ENCODE measurements at regions not wholly inside any gene's neighbourhood (a gene's known extent, or its start where the extent isn't known, plus 50 kb on each side); places are given as distances from the start of the nearest gene placed in this dataset.
"Not testable (repeated sequence)": the region's sequence is repeated elsewhere in the genome, so short reads cannot be mapped to it uniquely, and the experiment has no call there.

- H3K4me3 ChIP-seq, result no peak overlapping the region
- in situ Hi-C loops (cut with MboI; ENCODE audit: low sequenced_read_pairs), result no loop called here
- no peaks in the 10 kb centered on the region for H3K27me3 ChIP-seq (ENCODE audit: low read depth)
- H3K4me1 ChIP-seq, result no peaks in the 10 kb centered on the region
- no peak for DNase-seq (ENCODE audit: low spot score in 2 of 2)
- H3K9me3 ChIP-seq, result no peaks in the 10 kb centered on the region
- no peaks in the 10 kb centered on the region for H3K36me3 ChIP-seq (replicated peaks)
Measured at GRCh38 chr14:62436261-62436660, 609.0 kb downstream of the KCNH5 start.

- in situ Hi-C loops (cut with MboI; ENCODE audit: low sequenced_read_pairs), result no loop called here
Measured at GRCh38 chr14:62439210-62439609, 606.0 kb downstream of the KCNH5 start.

GRCh38 chr14:62443796-62444195 lies 601.5 kb downstream of the KCNH5 start:
- Histone ChIP-seq H3K36me3 (replicated peaks) (no peaks in the 10 kb centered on the region), H3K4me3 (no peak overlapping the region), H3K4me1 (peaks cover 9% of the 10 kb centered on the region; the same call in 1 of the 2 replicates), H3K27me3 (ENCODE audit: low read depth) (no peaks in the 10 kb centered on the region), H3K9me3 (no peaks in the 10 kb centered on the region)
- in situ Hi-C loops (cut with MboI; ENCODE audit: low sequenced_read_pairs), result no loop called here
- DNase-seq (ENCODE audit: low spot score in 2 of 2), result no peak

More at GRCh38 chr14:62439210-62439609, 606.0 kb downstream of the KCNH5 start:
- Histone ChIP-seq H3K27me3 (ENCODE audit: low read depth) (no peaks in the 10 kb centered on the region), H3K4me1 (no peaks in the 10 kb centered on the region), H3K4me3 (no peak overlapping the region), H3K9me3 (no peaks in the 10 kb centered on the region), H3K36me3 (replicated peaks) (no peaks in the 10 kb centered on the region)
- DNase-seq (ENCODE audit: low spot score in 2 of 2), result no peak

- Histone ChIP-seq H3K27me3 (ENCODE audit: low read depth) (no peaks in the 10 kb centered on the region), H3K36me3 (replicated peaks) (no peaks in the 10 kb centered on the region), H3K4me1 (peaks cover 9% of the 10 kb centered on the region; the same call in 1 of the 2 replicates), H3K9me3 (no peaks in the 10 kb centered on the region), H3K4me3 (no peak overlapping the region)
- DNase-seq (ENCODE audit: low spot score in 2 of 2), result peak; percentile 40 to 81
- in situ Hi-C loops (cut with MboI; ENCODE audit: low sequenced_read_pairs), result no loop called here
Measured at GRCh38 chr14:62445570-62445969, 599.7 kb downstream of the KCNH5 start.

- no peak overlapping the region for H3K4me3 ChIP-seq
- H3K4me1 ChIP-seq, result no peaks in the 10 kb centered on the region
- no peaks in the 10 kb centered on the region for H3K9me3 ChIP-seq
- no peaks in the 10 kb centered on the region for H3K36me3 ChIP-seq (replicated peaks)
- no peak for DNase-seq (ENCODE audit: low spot score in 2 of 2)
- no peaks in the 10 kb centered on the region for H3K27me3 ChIP-seq (ENCODE audit: low read depth)
- in situ Hi-C loops (cut with MboI; ENCODE audit: low sequenced_read_pairs), result no loop called here
Measured at GRCh38 chr14:62451221-62451620, 594.0 kb downstream of the KCNH5 start.

DNA sequence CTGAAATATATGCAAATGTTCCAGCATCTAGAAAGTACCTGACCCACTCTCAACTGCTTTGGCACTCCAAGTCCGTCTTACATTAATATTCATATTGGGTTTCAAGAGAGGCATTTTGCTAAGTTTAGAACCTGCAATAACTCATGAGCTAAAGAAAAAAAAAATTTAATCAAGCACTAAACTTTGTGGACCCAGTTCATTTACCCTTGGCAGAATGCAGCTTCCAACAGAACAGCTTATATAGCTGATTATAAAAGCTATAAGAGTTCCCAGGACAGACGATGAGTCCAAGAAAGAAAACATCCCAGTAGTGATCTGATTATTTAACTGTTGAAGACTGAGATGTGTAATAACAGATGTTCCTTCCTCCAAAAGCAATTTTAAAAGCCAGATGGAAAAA lies 592.0 kb downstream of the KCNH5 start:
- Histone ChIP-seq H3K4me3 (no peak overlapping the region), H3K9me3 (no peaks in the 10 kb centered on the region), H3K4me1 (no peaks in the 10 kb centered on the region), H3K27me3 (ENCODE audit: low read depth) (no peaks in the 10 kb centered on the region), H3K36me3 (replicated peaks) (no peaks in the 10 kb centered on the region)
- in situ Hi-C loops (cut with MboI; ENCODE audit: low sequenced_read_pairs), result no loop called here
- no peak for DNase-seq (ENCODE audit: low spot score in 2 of 2)

DNA sequence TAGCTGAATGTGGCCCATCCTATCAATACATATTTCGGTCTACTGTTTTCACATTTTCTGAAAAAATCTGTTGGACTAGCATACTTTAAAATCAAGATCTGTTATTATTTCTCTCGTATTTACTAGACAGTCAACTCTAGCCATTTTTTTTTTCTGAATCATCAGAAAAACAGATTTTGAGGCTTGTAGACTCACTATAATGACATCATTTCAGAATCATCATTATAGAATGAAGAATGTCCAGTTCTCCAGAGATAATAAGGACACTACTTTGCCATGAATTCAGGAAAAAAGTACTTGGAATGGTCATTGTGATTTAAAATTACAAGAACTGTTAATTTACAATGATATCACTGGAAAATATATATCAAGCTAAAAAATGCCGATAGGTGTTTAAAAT lies 589.8 kb downstream of the KCNH5 start:
- no peak overlapping the region for H3K4me3 ChIP-seq
- in situ Hi-C loops (cut with MboI; ENCODE audit: low sequenced_read_pairs), result no loop called here
- no peaks in the 10 kb centered on the region for H3K27me3 ChIP-seq (ENCODE audit: low read depth)
- H3K9me3 ChIP-seq, result no peaks in the 10 kb centered on the region
- H3K4me1 ChIP-seq, result no peaks in the 10 kb centered on the region
- no peak for DNase-seq (ENCODE audit: low spot score in 2 of 2)
- no peaks in the 10 kb centered on the region for H3K36me3 ChIP-seq (replicated peaks)

DNA sequence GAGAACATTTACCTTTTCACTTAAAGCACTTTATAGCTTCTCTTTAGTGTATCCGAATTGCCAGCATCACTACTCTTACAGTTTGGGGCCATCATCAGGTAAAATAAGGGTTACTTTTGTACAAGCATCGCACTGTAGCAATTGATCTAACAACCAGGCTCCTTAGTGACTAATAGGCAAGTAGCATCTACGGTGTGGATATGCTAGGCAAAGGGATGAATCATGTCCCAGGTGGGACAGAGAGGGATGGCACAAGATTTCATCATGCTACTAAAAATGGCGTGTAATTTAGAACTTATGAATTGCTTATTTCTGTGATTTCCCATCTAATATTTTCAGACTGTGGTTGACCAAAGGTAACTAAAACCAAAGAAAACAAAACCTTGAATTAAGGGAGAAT lies 582.3 kb downstream of the KCNH5 start:
- Histone ChIP-seq H3K9me3 (no peaks in the 10 kb centered on the region), H3K36me3 (replicated peaks) (no peaks in the 10 kb centered on the region), H3K4me1 (no peaks in the 10 kb centered on the region), H3K27me3 (ENCODE audit: low read depth) (no peaks in the 10 kb centered on the region), H3K4me3 (no peak overlapping the region)
- in situ Hi-C loops (cut with MboI; ENCODE audit: low sequenced_read_pairs), result no loop called here
- no peak for DNase-seq (ENCODE audit: low spot score in 2 of 2)

GRCh38 chr14:62468946-62469345 lies 576.3 kb downstream of the KCNH5 start:
- in situ Hi-C loops (cut with MboI; ENCODE audit: low sequenced_read_pairs), result no loop called here

DNA sequence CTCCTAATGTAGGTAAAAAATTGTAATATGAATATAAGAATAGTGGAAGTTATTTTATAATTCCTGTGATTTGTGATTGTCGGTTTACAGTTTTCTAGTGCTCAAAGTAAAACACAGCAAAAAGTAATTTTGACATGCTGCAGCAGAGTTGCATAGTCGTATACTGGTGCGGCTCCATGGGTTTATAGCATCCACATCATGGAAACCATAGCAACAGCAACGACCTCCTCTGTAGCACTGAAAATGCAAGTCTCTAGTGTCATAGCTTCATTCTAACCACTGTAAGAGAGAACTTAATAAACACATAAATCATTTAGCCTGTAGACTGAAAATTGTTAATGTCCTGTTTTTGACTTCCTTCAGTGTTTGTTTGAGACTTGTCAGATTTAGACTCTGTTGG lies 574.3 kb downstream of the KCNH5 start:
- no peak overlapping the region for H3K4me3 ChIP-seq
- in situ Hi-C loops (cut with MboI; ENCODE audit: low sequenced_read_pairs), result no loop called here
- H3K9me3 ChIP-seq, result no peaks in the 10 kb centered on the region
- H3K4me1 ChIP-seq, result no peaks in the 10 kb centered on the region
- no peak for DNase-seq (ENCODE audit: low spot score in 2 of 2)
- H3K36me3 ChIP-seq (replicated peaks), result no peaks in the 10 kb centered on the region
- H3K27me3 ChIP-seq (ENCODE audit: low read depth), result peaks cover 3% of the 10 kb centered on the region; the same call in 1 of the 2 replicates

More at GRCh38 chr14:62468946-62469345, 576.3 kb downstream of the KCNH5 start:
- Histone ChIP-seq H3K9me3 (no peaks in the 10 kb centered on the region), H3K36me3 (replicated peaks) (no peaks in the 10 kb centered on the region), H3K4me1 (no peaks in the 10 kb centered on the region), H3K4me3 (no peak overlapping the region), H3K27me3 (ENCODE audit: low read depth) (peaks cover 3% of the 10 kb centered on the region; the same call in 1 of the 2 replicates)
- DNase-seq (ENCODE audit: low spot score in 2 of 2), result no peak

DNA sequence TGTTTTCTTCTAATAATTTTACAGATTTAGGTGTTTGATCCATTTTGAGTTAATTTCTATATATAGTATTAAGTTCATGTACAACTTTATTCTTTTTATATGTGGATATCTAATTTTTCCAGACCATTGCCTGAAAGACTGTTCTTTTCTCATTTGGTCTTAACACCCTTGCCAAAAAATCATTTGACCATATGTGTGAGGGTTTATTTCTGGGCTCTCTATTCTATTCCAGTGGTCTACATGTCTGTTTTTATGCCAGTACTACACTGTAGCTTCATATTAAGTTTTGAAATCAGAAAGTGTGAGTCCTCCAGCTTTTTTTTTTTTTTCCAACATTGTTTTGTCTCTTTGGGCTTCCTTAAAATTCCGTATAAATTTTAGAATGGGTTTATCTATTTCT lies 554.1 kb downstream of the KCNH5 start:
- in situ Hi-C loops (cut with MboI; ENCODE audit: low sequenced_read_pairs), result no loop called here
- H3K27me3 ChIP-seq (ENCODE audit: low read depth), result no peaks in the 10 kb centered on the region
- no peaks in the 10 kb centered on the region for H3K9me3 ChIP-seq
- H3K4me3 ChIP-seq, result no peak overlapping the region
- H3K4me1 ChIP-seq, result no peaks in the 10 kb centered on the region
- DNase-seq (ENCODE audit: low spot score in 2 of 2), result no peak
- no peaks in the 10 kb centered on the region for H3K36me3 ChIP-seq (replicated peaks)

GRCh38 chr14:62497708-62498107 lies 547.5 kb downstream of the KCNH5 start:
- H3K9me3 ChIP-seq, result no peaks in the 10 kb centered on the region
- DNase-seq (ENCODE audit: low spot score in 2 of 2), result no peak
- no peaks in the 10 kb centered on the region for H3K4me1 ChIP-seq
- no peaks in the 10 kb centered on the region for H3K36me3 ChIP-seq (replicated peaks)
- in situ Hi-C loops (cut with MboI; ENCODE audit: low sequenced_read_pairs), result no loop called here
- H3K27me3 ChIP-seq (ENCODE audit: low read depth), result no peaks in the 10 kb centered on the region
- H3K4me3 ChIP-seq, result no peak overlapping the region

- Histone ChIP-seq H3K27me3 (ENCODE audit: low read depth) (no peaks in the 10 kb centered on the region), H3K9me3 (no peaks in the 10 kb centered on the region), H3K4me3 (no peak overlapping the region), H3K4me1 (no peaks in the 10 kb centered on the region), H3K36me3 (replicated peaks) (no peaks in the 10 kb centered on the region)
- no peak for DNase-seq (ENCODE audit: low spot score in 2 of 2)
- in situ Hi-C loops (cut with MboI; ENCODE audit: low sequenced_read_pairs), result no loop called here
Measured at GRCh38 chr14:62501021-62501750, 544.1 kb downstream of the KCNH5 start.

- no peaks in the 10 kb centered on the region for H3K36me3 ChIP-seq (replicated peaks)
- in situ Hi-C loops (cut with MboI; ENCODE audit: low sequenced_read_pairs), result no loop called here
- no peaks in the 10 kb centered on the region for H3K27me3 ChIP-seq (ENCODE audit: low read depth)
- no peak for DNase-seq (ENCODE audit: low spot score in 2 of 2)
- no peaks in the 10 kb centered on the region for H3K4me1 ChIP-seq
- no peaks in the 10 kb centered on the region for H3K9me3 ChIP-seq
- H3K4me3 ChIP-seq, result no peak overlapping the region
Measured at GRCh38 chr14:62505045-62505444, 540.2 kb downstream of the KCNH5 start.

DNA sequence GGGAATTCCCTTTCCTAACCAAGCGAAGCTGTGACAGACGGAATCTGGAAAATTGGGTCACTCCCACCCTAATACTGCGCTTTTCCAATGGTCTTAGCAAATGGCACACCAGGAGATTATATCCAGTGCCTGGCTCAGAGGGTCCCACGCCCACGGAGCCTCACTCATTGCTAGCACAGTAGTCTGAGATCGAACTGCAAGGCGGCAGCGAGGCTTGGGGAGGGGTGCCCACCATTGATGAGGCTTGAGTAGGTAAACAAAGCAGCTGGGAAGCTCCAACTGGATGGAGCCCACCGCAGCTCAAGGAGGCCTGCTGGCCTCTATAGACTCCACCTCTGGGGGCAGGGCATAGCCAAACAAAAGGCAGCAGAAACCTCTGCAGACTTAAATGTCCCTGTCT lies 523.9 kb downstream of the KCNH5 start:
- H3K9me3 ChIP-seq; H3K4me1 ChIP-seq; H3K4me3 ChIP-seq; in situ Hi-C loops (cut with MboI; ENCODE audit: low sequenced_read_pairs); H3K36me3 ChIP-seq (replicated peaks); H3K27me3 ChIP-seq (ENCODE audit: low read depth); DNase-seq (ENCODE audit: low spot score in 2 of 2): not testable (repeated sequence)
